ENCODE measurements at regions not wholly inside any gene's neighbourhood (a gene's known extent, or its start where the extent isn't known, plus 50 kb on each side); places are given as distances from the start of the nearest gene placed in this dataset.

- intact Hi-C loops (cut with DNase I) = no loop called here
- ATAC-seq = no peak
- no peak for DNase-seq
Measured at GRCh38 chr6:165905744-165906143, 242.7 kb upstream of the PDE10A start.

GRCh38 chr6:165900970-165901369 lies 237.9 kb upstream of the PDE10A start:
- no peak for ATAC-seq

GRCh38 chr6:165899611-165900010 lies 236.6 kb upstream of the PDE10A start:
- DNase-seq (no peak), ATAC-seq (no peak)
- intact Hi-C loops (cut with DNase I) = loop anchor here in 1 of 2 donors (10.0 kb wide), 1 partner anchor 85 kb away; no protein-coding TSS in a partner anchor

More at GRCh38 chr6:165900970-165901369, 237.9 kb upstream of the PDE10A start:
- DNase-seq = no peak
- intact Hi-C loops (cut with DNase I) = no loop called here

GRCh38 chr6:165895421-165896165 lies 232.6 kb upstream of the PDE10A start:
- intact Hi-C loops (cut with DNase I) = loop anchor here in 1 of 2 donors (10.0 kb wide), 1 partner anchor 89 kb away; no protein-coding TSS in a partner anchor

GRCh38 chr6:165894171-165894825 lies 231.3 kb upstream of the PDE10A start:
- intact Hi-C loops (cut with DNase I) = loop anchor here in 1 of 2 donors (10.0 kb wide), 1 partner anchor 91 kb away; no protein-coding TSS in a partner anchor
- ATAC-seq (no peak), DNase-seq (no peak)

More at GRCh38 chr6:165895421-165896165, 232.6 kb upstream of the PDE10A start:
- DNase-seq (no peak), ATAC-seq (no peak)

GRCh38 chr6:165893431-165893830 lies 230.4 kb upstream of the PDE10A start:
- intact Hi-C loops (cut with DNase I) = loop anchor here in 1 of 2 donors (10.0 kb wide), 1 partner anchor 91 kb away; no protein-coding TSS in a partner anchor
- ATAC-seq = no peak
- DNase-seq = no peak

- DNase-seq (no peak), ATAC-seq (no peak)
- intact Hi-C loops (cut with DNase I) = loop anchor here in 1 of 2 donors (10.0 kb wide), 1 partner anchor 93 kb away; no protein-coding TSS in a partner anchor
Measured at GRCh38 chr6:165891320-165891719, 228.3 kb upstream of the PDE10A start.

- no peak for DNase-seq
- peak in 1 of 2 donors; percentile 9 for ATAC-seq
- intact Hi-C loops (cut with DNase I) = loop anchor here in 1 of 2 donors (10.0 kb wide), 1 partner anchor 94 kb away; no protein-coding TSS in a partner anchor
Measured at GRCh38 chr6:165890404-165890735, 227.3 kb upstream of the PDE10A start.

GRCh38 chr6:165889636-165890403 lies 226.8 kb upstream of the PDE10A start:
- peak; percentile 69 to 70 for ATAC-seq

GRCh38 chr6:165886169-165886568 lies 223.1 kb upstream of the PDE10A start:
- ATAC-seq (no peak), DNase-seq (no peak)
- intact Hi-C loops (cut with DNase I) = loop anchor here in 1 of 2 donors (5.0 kb wide), 1 partner anchor 121 kb away; no protein-coding TSS in a partner anchor

More at GRCh38 chr6:165889636-165890403, 226.8 kb upstream of the PDE10A start:
- intact Hi-C loops (cut with DNase I) = loop anchor here in 1 of 2 donors (5.0 to 10.0 kb wide), 2 partner anchors 95 to 117 kb away; no protein-coding TSS in a partner anchor
- DNase-seq = no peak

GRCh38 chr6:165884813-165885765 lies 222.0 kb upstream of the PDE10A start:
- DNase-seq = peak; percentile 84
- intact Hi-C loops (cut with DNase I) = loop anchor here (2.0 to 5.0 kb wide), 2 partner anchors 122 to 220 kb away; no protein-coding TSS in a partner anchor
- peak; percentile 86 to 94 for ATAC-seq

GRCh38 chr6:165883851-165884640 lies 221.0 kb upstream of the PDE10A start:
- ATAC-seq (no peak), DNase-seq (no peak)
- intact Hi-C loops (cut with DNase I) = loop anchor here (2.0 kb wide), 1 partner anchor 221 kb away; no protein-coding TSS in a partner anchor

GRCh38 chr6:165881806-165882205 lies 218.8 kb upstream of the PDE10A start:
- no peak for ATAC-seq
- intact Hi-C loops (cut with DNase I) = no loop called here

GRCh38 chr6:165880686-165881085 lies 217.6 kb upstream of the PDE10A start:
- ATAC-seq (no peak), DNase-seq (no peak)
- intact Hi-C loops (cut with DNase I) = no loop called here

More at GRCh38 chr6:165881806-165882205, 218.8 kb upstream of the PDE10A start:
- no peak for DNase-seq

GRCh38 chr6:165877773-165878172 lies 214.7 kb upstream of the PDE10A start:
- ATAC-seq (no peak), DNase-seq (no peak)
- intact Hi-C loops (cut with DNase I) = no loop called here

- DNase-seq = no peak
- peak in 1 of 2 donors; percentile 26 for ATAC-seq
- intact Hi-C loops (cut with DNase I) = no loop called here
Measured at GRCh38 chr6:165877192-165877591, 214.2 kb upstream of the PDE10A start.

- DNase-seq (peak; percentile 54), ATAC-seq (peak; percentile 88 to 91)
- intact Hi-C loops (cut with DNase I) = no loop called here
Measured at GRCh38 chr6:165876588-165876987, 213.5 kb upstream of the PDE10A start.

Measured in left cardiac atrium (tissue), 4 donors.